Lower lobe of right lung (tissue), 2 donors: ENCODE measurements at regions not wholly inside any gene's neighbourhood (a gene's known extent, or its start where the extent isn't known, plus 50 kb on each side); places are given as distances from the start of the nearest gene placed in this dataset.
"Not testable (repeated sequence)": the region's sequence is repeated elsewhere in the genome, so short reads cannot be mapped to it uniquely, and the experiment has no call there.

Source experiments
- ATAC-seq, 2 donors: fragments of 200-7000 bp; cut with Tn5 transposase; one replicate each; pipeline ENCODE4 v1.9.1; 2020 to 2022; ENCODE audit warnings: mild to moderate bottlenecking in 2 of 2, moderate library complexity in 2 of 2
- DNase-seq: peaks from one replicate; pipeline ENCODE4 v3.0.0-alpha.2; 2020
- H3K27ac ChIP-seq: fragments of 200-600 bp; one replicate; pipeline ENCODE4 v1.8.0; 2022
- H3K27me3 ChIP-seq: fragments of 200-600 bp; one replicate; pipeline ENCODE4 v1.8.0; 2022; ENCODE audit warnings: low read depth
- H3K36me3 ChIP-seq: fragments of 200-600 bp; one replicate; pipeline ENCODE4 v1.8.0; 2022; ENCODE audit warnings: mild to moderate bottlenecking
- H3K4me1 ChIP-seq: fragments of 200-600 bp; one replicate; pipeline ENCODE4 v1.8.0; 2022
- H3K4me3 ChIP-seq: fragments of 200-600 bp; one replicate; pipeline ENCODE4 v1.8.0; 2022; ENCODE audit warnings: mild to moderate bottlenecking
- H3K9me3 ChIP-seq: fragments of 200-600 bp; one replicate; pipeline ENCODE4 v1.8.0; 2022
- intact Hi-C: fragments of 100-400 bp; cut with DNase I; formaldehyde crosslinking; loops from one replicate; pipeline ENCODE4 v1.11.0; 2022
- TF ChIP-seq, protein P1 (sequence below): fragments of 200-600 bp; IDR thresholded peaks from one replicate; pipeline ENCODE4 v1.8.0; 2022; ENCODE audit warnings: antibody characterized with exemption, mild to moderate bottlenecking
- donor health status: DM: no; HTN: yes; CAD: no; lungs with severe emphysema.

DNA sequence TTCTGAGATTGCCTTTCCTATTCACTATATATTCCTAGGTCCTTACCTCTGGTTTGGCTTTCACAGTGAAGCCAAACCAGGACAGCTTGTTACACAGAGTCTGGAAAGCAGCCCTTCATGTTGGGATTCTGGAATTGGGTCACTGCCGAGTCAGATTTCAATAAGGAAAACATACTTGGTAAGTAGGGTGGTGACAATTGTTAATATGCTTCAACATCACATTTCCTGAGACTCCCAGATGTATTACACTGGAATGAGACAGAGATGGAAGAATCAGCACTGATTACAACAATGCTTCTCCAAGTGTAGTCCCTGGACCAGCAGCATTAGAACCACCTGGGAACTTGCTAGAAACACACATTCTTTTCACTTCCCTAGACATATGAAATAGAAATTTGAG lies 268.9 kb upstream of the SEMA3C start:
- H3K4me1 ChIP-seq: no peaks in the 10 kb centered on the region
- H3K9me3 ChIP-seq: no peaks in the 10 kb centered on the region
- H3K4me3 ChIP-seq: no peak overlapping the region
- ATAC-seq (no peak), DNase-seq (no peak)
- TF ChIP-seq, protein P1, sequence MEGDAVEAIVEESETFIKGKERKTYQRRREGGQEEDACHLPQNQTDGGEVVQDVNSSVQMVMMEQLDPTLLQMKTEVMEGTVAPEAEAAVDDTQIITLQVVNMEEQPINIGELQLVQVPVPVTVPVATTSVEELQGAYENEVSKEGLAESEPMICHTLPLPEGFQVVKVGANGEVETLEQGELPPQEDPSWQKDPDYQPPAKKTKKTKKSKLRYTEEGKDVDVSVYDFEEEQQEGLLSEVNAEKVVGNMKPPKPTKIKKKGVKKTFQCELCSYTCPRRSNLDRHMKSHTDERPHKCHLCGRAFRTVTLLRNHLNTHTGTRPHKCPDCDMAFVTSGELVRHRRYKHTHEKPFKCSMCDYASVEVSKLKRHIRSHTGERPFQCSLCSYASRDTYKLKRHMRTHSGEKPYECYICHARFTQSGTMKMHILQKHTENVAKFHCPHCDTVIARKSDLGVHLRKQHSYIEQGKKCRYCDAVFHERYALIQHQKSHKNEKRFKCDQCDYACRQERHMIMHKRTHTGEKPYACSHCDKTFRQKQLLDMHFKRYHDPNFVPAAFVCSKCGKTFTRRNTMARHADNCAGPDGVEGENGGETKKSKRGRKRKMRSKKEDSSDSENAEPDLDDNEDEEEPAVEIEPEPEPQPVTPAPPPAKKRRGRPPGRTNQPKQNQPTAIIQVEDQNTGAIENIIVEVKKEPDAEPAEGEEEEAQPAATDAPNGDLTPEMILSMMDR: no peak
- intact Hi-C loops: no loop called here
- no peak overlapping the region for H3K27ac ChIP-seq
- H3K36me3 ChIP-seq: no peaks in the 10 kb centered on the region
- H3K27me3 ChIP-seq: no peaks in the 10 kb centered on the region

DNA sequence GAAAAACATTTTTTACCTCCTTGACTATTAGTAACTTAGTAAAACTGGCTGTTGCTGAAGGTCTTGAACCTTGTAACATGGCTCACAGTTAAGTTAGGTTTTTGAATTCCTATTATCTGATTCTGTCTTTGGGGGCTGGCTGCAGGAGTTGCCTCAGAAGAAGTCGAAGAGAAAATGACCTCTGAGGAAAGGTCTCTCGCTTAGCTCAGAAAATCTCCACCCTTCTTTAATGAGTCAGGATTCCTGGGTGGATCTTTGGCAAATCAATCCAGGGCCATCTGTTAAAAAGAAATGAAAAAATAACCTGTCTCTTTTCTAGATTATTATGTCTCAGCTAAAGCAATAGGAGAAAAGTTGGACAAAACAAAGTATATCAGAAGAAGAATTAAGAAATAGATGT lies 267.8 kb upstream of the SEMA3C start:
- H3K9me3 ChIP-seq: no peaks in the 10 kb centered on the region
- no peaks in the 10 kb centered on the region for H3K4me1 ChIP-seq
- TF ChIP-seq, protein P1: no peak
- H3K27ac ChIP-seq: no peak overlapping the region
- no peak for ATAC-seq
- no peaks in the 10 kb centered on the region for H3K36me3 ChIP-seq
- H3K4me3 ChIP-seq: no peak overlapping the region
- H3K27me3 ChIP-seq: no peaks in the 10 kb centered on the region
- DNase-seq: no peak
- intact Hi-C loops: no loop called here

DNA sequence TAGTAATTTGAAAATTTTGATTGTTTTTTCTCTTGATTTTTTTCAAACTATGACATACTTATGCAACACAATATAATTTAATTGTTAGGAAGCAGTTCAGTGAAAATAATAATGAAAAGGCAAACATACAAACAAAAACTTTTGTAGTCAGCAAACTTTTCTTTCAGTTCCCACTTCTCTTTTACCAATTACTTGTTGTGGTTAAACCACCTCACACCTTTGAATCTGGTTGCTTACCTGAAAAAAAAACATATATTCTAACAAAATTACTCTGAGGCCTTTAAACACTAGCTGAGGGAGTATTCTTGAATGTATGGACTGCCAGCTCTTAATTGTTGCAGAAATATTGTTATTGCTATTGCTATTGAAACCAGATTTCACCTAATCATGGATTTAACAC lies 266.2 kb upstream of the SEMA3C start:
- Histone ChIP-seq H3K4me1 (no peaks in the 10 kb centered on the region), H3K9me3 (no peaks in the 10 kb centered on the region), H3K27me3 (no peaks in the 10 kb centered on the region), H3K36me3 (no peaks in the 10 kb centered on the region), H3K27ac (no peak overlapping the region), H3K4me3 (no peak overlapping the region)
- TF ChIP-seq, protein P1: no peak
- intact Hi-C loops: no loop called here
- ATAC-seq (no peak), DNase-seq (no peak)

DNA sequence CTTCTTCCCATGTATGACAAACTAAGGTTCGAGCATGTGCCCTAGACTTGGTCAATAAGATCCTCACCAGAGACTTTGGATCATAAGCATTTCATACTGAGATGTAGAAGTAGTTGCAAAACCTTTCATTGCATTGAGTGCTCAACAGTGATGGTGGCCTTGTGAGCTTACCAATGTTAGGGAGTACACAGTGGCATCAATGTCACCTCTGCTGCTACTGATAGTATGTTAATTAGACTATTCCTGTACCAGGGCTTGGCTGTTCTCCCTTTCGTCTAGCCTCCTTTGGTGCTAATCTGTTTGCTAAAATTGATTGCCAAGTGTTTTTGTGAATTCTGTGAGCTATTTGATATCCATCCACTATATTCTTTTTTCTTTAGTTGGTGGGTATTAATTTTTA lies 264.5 kb upstream of the SEMA3C start:
- Histone ChIP-seq H3K9me3 (no peaks in the 10 kb centered on the region), H3K4me1 (no peaks in the 10 kb centered on the region), H3K36me3 (no peaks in the 10 kb centered on the region), H3K4me3 (no peak overlapping the region), H3K27me3 (no peaks in the 10 kb centered on the region), H3K27ac (no peak overlapping the region)
- TF ChIP-seq, protein P1: no peak
- intact Hi-C loops: no loop called here
- no peak for DNase-seq
- no peak for ATAC-seq

DNA sequence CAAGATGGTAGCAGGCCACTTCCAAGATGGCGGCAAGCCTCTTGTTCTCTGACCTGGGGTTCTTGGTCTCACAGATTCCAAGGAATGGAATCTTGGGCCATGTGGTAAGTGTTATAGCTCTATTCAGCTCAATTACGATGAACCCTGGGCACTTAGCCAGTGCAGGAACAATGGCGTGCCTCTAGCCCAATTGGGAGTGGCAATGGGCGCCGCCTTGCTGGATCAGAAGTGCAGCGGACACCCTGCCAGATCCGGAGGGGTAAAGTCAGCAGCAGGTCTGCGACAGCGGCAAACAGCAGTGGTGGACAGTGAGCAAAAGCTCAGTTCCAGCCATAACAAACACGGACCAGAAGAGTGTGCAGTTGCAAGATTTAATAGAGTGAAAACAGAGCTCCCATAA lies 263.2 kb upstream of the SEMA3C start:
- H3K4me1 ChIP-seq, H3K4me3 ChIP-seq, H3K9me3 ChIP-seq, ATAC-seq, H3K27ac ChIP-seq, DNase-seq, H3K27me3 ChIP-seq, intact Hi-C loops, H3K36me3 ChIP-seq: not testable (repeated sequence)

DNA sequence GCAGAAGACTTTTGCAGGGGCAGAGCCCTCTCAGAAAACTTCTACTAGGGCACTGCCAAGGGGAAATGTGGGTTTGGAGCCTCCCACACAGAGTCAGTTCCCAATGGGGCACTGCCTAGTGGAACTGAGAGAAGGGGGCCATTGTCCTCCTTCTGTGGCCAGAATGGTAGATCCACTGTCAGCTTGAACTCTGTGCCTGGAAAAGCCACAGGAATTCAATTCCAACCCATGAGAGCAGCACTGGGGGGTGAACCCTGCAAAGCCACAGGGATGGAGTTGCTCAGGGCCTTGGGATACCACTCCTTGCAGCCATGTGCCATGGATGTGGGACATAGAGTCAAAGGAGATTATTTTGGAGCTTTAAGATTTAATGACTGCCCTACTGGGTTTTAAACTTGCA lies 262.2 kb upstream of the SEMA3C start:
- TF ChIP-seq, protein P1: no peak
- Histone ChIP-seq H3K36me3 (no peaks in the 10 kb centered on the region), H3K27me3 (no peaks in the 10 kb centered on the region), H3K4me3 (no peak overlapping the region), H3K27ac (no peak overlapping the region), H3K4me1 (no peaks in the 10 kb centered on the region), H3K9me3 (no peaks in the 10 kb centered on the region)
- ATAC-seq (no peak), DNase-seq (no peak)
- intact Hi-C loops: no loop called here
